GM21360 (cell line): ENCODE measurements at regions not wholly inside any gene's neighbourhood (a gene's known extent, or its start where the extent isn't known, plus 50 kb on each side); places are given as distances from the start of the nearest gene placed in this dataset.
"Not testable (repeated sequence)": the region's sequence is repeated elsewhere in the genome, so short reads cannot be mapped to it uniquely, and the experiment has no call there.

Source experiments
- ATAC-seq: cut with Tn5 transposase; IDR thresholded peaks from one replicate; pipeline ENCODE4 v1.9.1; 2021; ENCODE audit warnings: mild to moderate bottlenecking, moderate library complexity; ENCODE audit not compliant: unreplicated experiment

DNA sequence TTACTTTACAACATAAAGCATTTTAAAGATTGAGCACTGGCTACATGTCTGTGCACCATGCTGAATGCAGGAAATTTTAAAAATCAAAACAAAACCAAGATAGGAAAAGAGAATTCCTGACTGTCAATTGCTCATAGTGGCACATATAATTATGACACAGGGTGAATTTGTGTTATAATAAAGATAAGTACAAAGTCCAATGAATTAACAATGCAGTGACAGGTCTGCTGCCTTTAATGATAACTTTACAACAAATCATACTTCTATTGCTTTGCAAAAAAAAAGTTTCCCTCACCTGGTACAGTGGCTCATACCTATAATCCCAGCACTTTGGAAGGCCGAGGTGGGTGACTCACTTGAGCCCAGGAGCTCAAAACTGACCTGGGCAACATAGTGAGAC is 93.8 kb upstream of the OSBPL8 start:
- no peak for ATAC-seq

DNA sequence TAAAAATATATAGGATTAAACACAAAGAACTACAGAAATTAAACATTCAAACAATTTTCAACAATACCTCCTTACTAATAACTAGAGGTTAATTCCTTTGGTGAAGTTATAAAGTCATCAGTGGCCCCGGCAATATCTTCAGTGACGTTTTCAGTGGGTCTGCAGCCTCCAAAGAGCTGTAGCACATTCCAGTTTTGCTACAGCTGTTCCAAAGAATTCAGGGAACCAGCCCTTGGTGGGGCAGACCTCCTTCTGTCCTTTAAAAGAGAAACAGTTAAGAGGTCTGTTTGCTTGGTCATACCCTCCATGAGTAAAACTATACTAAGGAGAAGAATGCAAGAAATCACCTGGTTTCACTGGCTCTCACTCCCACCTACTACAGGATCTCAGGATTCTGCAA is 99.2 kb upstream of the ZDHHC17 start:
- no peak for ATAC-seq

DNA sequence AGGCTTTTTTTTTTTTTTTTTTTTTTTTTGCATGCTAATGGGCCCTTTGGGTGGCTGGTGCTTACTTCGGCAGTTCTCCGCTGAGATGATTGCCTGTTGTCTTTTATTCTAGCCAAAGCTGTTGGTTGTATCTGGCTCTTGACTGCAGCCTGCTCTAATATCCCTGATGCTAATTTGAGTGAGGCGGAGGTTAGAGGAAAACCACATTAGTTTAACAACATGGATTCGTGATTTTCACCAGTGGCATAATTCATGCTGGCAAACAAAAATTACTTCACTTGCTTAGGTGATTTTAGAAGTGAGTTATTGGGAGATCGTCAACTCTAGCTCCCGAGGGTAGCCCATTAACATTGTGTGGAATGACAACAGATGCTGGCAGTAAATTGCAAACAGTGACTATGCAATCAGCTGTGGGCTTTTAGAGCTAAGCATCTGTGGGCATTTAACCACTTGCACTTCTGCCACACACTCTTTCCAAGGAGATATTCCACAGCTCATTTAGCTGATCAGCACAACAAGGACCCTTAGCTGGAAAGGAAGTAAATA is 97.6 kb upstream of the ZDHHC17 start:
- ATAC-seq = no peak

DNA sequence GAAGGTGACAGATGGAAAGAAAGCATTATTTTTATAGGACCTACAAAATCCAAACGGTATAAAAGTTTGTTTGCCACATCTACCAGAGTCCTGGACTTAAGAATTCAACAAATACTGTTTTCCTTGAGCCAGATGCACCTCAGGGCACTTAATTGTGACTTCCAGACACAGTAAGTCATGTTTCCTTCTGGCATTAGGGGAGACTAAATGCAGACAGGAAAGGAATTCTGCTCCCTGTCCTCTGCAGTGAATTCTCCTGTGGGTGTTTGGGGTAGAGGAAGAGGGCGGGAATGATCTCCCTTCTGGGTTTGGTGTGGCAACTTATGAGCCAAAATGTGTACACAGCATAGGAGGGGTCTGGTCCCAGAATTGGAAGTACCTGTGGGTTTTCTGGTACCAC is 93.9 kb upstream of the ZDHHC17 start:
- ATAC-seq = no peak

- no peak for ATAC-seq
Observed at GRCh38 chr12:76670776-76671175, 93.1 kb upstream of the ZDHHC17 start.

- no peak for ATAC-seq
Observed at GRCh38 chr12:76674669-76675315, 89.1 kb upstream of the ZDHHC17 start.

GRCh38 chr12:76676261-76676660 is 87.7 kb upstream of the ZDHHC17 start:
- not testable (repeated sequence) for ATAC-seq

GRCh38 chr12:76678992-76679391 is 84.9 kb upstream of the ZDHHC17 start:
- no peak for ATAC-seq

DNA sequence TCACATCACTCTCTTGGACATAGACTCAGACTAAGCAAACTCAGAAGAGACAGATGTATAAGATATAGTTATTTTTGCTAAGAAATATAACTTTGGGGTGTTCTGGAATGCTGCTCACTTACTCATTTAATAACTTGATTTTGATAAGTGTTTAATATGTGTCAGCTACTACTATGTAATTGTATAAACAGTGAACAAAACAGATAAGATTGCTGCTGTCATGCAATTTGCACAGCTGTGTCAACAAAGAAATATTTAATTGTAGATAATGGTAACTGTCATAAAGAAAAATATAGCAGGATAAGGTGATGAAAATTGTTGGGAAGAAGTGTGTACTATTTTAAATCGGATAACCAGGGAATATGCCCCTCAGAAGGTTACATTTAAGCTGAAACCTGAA is 84.1 kb upstream of the ZDHHC17 start:
- no peak for ATAC-seq

GRCh38 chr12:76680940-76681339 is 83.0 kb upstream of the ZDHHC17 start:
- no peak for ATAC-seq

DNA sequence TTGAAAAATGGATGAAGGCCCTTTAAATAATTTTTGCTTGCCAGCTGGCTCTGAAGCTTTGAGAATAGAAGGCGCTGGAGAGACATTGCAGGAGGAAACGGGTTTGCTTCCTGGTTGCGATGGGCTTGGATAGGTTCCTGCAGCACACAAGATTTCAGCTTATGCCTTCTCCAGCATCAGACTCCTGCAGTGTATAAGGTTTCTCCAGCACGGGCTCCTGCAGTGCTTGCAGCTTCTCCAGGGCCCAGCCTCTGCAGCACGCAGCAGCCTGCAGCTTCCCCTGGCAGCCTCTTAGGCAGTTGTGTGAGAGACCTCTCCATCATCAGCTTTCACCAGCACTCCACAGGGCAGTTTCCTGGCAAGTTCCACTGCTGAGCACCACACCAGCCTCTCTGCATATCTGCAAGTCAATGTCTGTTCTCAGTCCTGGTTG is 78.7 kb upstream of the ZDHHC17 start:
- no peak for ATAC-seq

DNA sequence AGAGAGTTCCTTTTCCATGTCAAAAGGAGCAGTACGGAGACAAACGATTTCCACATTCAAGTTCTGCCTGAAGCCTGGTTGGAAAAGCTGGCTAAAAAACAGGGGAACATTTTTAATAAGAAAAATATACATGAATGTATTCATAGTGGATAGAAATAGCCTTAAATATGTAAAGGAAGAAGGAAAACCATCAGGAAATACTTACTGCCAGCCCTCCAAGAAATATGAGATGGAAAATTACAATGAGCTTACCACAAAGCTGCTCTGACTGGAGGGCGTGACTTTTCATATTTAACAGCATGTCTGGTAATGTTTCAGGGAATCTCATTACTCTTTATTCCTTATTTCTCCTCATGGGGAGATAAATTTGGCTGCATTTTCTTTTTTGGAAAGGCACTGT is 75.9 kb upstream of the ZDHHC17 start:
- ATAC-seq = no peak

DNA sequence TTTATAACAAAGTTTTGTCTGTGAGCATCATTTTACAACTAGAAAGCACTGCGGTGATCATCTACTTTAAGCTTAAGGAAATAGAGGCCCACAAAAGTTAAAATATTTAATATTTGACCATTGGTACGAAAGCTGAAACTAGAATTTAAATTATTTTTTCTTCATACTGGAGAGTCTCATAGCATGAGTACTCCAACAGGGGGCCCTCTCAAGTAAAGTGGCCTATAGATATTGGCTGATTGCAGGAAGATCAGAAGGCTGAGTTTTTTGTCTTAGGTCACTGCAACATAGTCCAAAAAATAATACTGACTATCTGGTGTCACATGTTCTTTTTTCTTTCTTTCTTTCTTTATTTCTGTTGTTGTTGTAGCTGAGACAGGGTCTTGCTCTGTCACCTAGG is 75.3 kb upstream of the ZDHHC17 start:
- ATAC-seq = no peak

GRCh38 chr12:76690921-76691700 is 72.8 kb upstream of the ZDHHC17 start:
- no peak for ATAC-seq

- no peak for ATAC-seq
Observed at GRCh38 chr12:76692846-76693245, 71.1 kb upstream of the ZDHHC17 start.

DNA sequence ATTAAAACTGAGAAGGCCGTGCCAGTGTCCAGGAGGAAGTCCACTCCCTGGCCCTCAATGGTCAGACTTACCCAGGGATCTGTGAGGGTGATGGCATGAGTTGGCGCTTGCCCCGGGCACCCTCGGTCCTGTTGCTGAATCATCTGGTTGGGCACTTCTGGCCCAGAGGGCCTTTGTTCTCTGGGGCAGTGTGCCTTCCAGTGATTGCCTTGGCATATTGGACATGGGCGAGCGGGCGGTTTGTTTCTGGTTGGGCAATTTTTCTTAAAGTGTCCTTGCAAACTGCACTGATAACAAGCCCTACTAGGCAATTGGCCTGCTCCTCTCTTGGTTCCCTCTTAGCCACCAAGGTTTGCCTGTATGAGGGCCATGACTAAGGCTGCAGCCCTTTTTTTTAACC is 69.5 kb upstream of the ZDHHC17 start:
- no peak for ATAC-seq

GRCh38 chr12:76696186-76696585 is 67.7 kb upstream of the ZDHHC17 start:
- ATAC-seq = no peak

DNA sequence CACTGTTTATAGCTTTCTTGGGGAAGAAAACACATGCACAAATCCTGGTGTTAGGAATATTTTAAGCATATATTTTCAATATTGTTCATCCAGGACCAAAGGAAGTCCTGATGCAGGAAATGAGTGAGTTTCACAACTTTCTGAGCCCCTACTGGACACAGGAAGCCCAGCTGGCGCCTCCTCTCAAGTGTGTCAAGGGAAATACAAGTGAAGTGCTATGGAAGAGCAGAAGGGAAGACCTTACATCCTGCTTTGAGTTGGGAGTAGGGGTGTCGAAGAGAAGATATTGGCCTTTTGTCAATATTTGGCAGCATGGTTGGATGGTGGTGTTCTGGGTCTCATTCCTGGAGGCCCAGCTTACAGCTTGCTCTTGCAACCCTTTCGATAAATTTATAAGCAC is 66.1 kb upstream of the ZDHHC17 start:
- no peak for ATAC-seq

GRCh38 chr12:76698316-76698715 is 65.6 kb upstream of the ZDHHC17 start:
- ATAC-seq = no peak

DNA sequence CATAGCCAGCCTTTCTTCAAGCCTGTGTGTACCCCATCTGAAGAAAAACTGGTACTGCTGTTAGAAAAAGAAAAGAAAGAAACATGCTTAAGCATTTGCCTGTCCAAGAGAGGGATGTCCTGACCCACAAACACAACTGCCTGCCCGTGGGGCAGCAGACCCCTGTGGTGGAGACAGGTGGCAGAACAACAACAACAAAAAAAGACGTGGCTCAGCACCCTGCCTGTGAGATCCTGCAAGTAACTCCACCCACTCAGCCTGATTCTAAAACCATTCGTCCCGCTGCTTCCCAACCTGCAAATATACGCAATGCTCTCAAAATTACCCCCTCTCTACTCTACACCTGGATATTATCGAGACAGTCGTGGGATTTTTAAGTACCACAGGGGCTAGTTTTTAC is 64.9 kb upstream of the ZDHHC17 start:
- ATAC-seq = no peak

- ATAC-seq = no peak
Observed at GRCh38 chr12:76701690-76702089, 62.2 kb upstream of the ZDHHC17 start.

- ATAC-seq = no peak
Observed at GRCh38 chr12:76702946-76703345, 61.0 kb upstream of the ZDHHC17 start.
